Right lobe of liver (tissue), 6 donors: ENCODE measurements at regions not wholly inside any gene's neighbourhood (a gene's known extent, or its start where the extent isn't known, plus 50 kb on each side); places are given as distances from the start of the nearest gene placed in this dataset.

Source experiments
- ATAC-seq, 4 donors: fragments of 200-7000 bp; cut with Tn5 transposase; one replicate each; pipeline ENCODE4 v1.9.1; 2020; ENCODE audit warnings: mild to moderate bottlenecking in 4 of 4, moderate library complexity in 4 of 4
- DNase-seq, 3 donors: peaks; one replicate each; pipeline ENCODE4 v3.0.0-alpha.2; 2020
- H3K27ac ChIP-seq, 3 donors: fragments of 200-600 bp; one replicate each; pipeline ENCODE4 v1.8.0; 2022
- H3K27me3 ChIP-seq, 2 donors: fragments of 200-600 bp; one replicate each; pipeline ENCODE4 v1.8.0; 2022
- H3K36me3 ChIP-seq, 4 donors: fragments of 200-600 bp; sonication (generic) in 1 of 4; one replicate each; pipeline versions ENCODE4 v1.5.1 to v1.8.0; 2017 to 2022; ENCODE audit warnings: control low read depth in 1 of 4
- H3K4me1 ChIP-seq, 4 donors: fragments of 200-600 bp; sonication (generic) in 1 of 4; one replicate each; pipeline versions ENCODE4 v1.5.1 to v1.8.0; 2017 to 2022; ENCODE audit warnings: control low read depth in 1 of 4
- H3K4me3 ChIP-seq, 3 donors: fragments of 200-600 bp; one replicate each; pipeline ENCODE4 v1.8.0; 2022
- H3K9me3 ChIP-seq, 4 donors: fragments of 200-600 bp; sonication (generic) in 1 of 4; one replicate each; pipeline versions ENCODE4 v1.5.1 to v1.8.0; 2017 to 2022; ENCODE audit warnings: control low read depth in 1 of 4
- CTCF ChIP-seq, 4 donors: fragments of 200-600 bp in 3 of 4; fragments of 450-650 bp in 1 of 4; IDR thresholded peaks; one replicate each; pipeline versions ENCODE4 v1.5.1 to v1.8.0; 2016 to 2022; ENCODE audit warnings: antibody characterized with exemption in 4 of 4, mild to moderate bottlenecking in 2 of 4
- POLR2A ChIP-seq: fragments of 450-650 bp; IDR thresholded peaks from one replicate; pipeline ENCODE4 v1.6.1; 2017; ENCODE audit warnings: antibody characterized with exemption, mild to moderate bottlenecking
- WGBS: methylation state at CpG from one replicate; pipeline ENCODE4 v1.1.6; 2018; ENCODE audit warnings: low coverage, low lambda C conversion rate; ENCODE audit not compliant: insufficient coverage; ENCODE audit errors: missing lambda C conversion rate; 5-methylcytosine and 5-hydroxymethylcytosine counted together
- intact Hi-C, 2 donors: fragments of 100-400 bp; cut with DNase I; formaldehyde crosslinking; loops; one replicate each; pipeline versions ENCODE4 v1.11.2 to v1.14.1; 2022
- donor health status: DM: no; HTN: yes; CAD: no.
- donor health status: DM: no; HTN: no; CAD: no.
- donor health status: DM: no; HTN: no; CAD: no.
- donor health status: DM: no; HTN: yes; CAD: no.
- donor health status: DM: no; HTN: yes; CAD: no.

DNA sequence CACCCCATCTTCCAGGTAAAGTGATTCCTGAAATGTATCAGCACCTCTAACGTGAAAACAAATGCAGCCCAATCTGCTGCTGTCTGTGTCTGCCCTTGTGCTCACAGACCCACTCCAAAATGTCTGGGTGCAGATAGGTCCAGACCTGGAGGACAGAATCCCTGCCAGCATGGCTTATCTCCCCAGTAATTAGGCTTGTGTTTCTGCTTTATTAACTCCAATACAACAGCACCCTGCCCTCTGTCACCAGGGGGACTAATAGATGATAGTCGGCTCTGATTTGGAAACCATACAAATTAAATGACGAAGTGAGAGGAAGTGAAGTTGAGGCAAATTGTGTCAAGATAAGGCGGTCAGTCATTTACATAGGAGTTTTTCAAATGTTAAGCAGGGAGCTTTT, 608.3 kb upstream of the SALL1 start:
- no peaks in the 10 kb centered on the region for H3K9me3 ChIP-seq
- intact Hi-C loops = no loop called here
- ATAC-seq (no peak), DNase-seq (no peak)
- no peaks in the 10 kb centered on the region for H3K36me3 ChIP-seq
- TF ChIP-seq POLR2A (no peak), CTCF (IDR thresholded peaks at IDR 0.05) (no peak)
- H3K27me3 ChIP-seq = no peaks in the 10 kb centered on the region
- peaks cover 0 to 5% (median 0%) of the 10 kb centered on the region in 4 donors for H3K4me1 ChIP-seq
- no peak overlapping the region for H3K27ac ChIP-seq
- 40% methylated on average over 4 of the region's 4 CpGs for WGBS
- no peak overlapping the region for H3K4me3 ChIP-seq

- WGBS = 87% methylated on average over 2 of the region's 2 CpGs
- Histone ChIP-seq H3K4me1 (peaks cover 0 to 5% (median 0%) of the 10 kb centered on the region in 4 donors), H3K9me3 (no peaks in the 10 kb centered on the region), H3K27me3 (no peaks in the 10 kb centered on the region), H3K27ac (no peak overlapping the region), H3K36me3 (no peaks in the 10 kb centered on the region), H3K4me3 (no peak overlapping the region)
- intact Hi-C loops = no loop called here
- ATAC-seq = no peak
- no peak for TF ChIP-seq POLR2A
- no peak for TF ChIP-seq CTCF (IDR thresholded peaks at IDR 0.05)
- DNase-seq = no peak
These were observed 606.9 kb upstream of the SALL1 start for GRCh38 chr16:51757921-51758479.

GRCh38 chr16:51757505-51757904, 606.4 kb upstream of the SALL1 start:
- no peak overlapping the region for H3K27ac ChIP-seq
- ATAC-seq = no peak
- no peaks in the 10 kb centered on the region for H3K36me3 ChIP-seq
- DNase-seq = no peak
- no peaks in the 10 kb centered on the region for H3K9me3 ChIP-seq
- peaks cover 0 to 5% (median 0%) of the 10 kb centered on the region in 4 donors for H3K4me1 ChIP-seq
- intact Hi-C loops = no loop called here
- TF ChIP-seq CTCF (IDR thresholded peaks at IDR 0.05) (no peak), POLR2A (no peak)
- WGBS = 85% methylated on average over 6 of the region's 6 CpGs
- no peaks in the 10 kb centered on the region for H3K27me3 ChIP-seq
- H3K4me3 ChIP-seq = no peak overlapping the region

DNA sequence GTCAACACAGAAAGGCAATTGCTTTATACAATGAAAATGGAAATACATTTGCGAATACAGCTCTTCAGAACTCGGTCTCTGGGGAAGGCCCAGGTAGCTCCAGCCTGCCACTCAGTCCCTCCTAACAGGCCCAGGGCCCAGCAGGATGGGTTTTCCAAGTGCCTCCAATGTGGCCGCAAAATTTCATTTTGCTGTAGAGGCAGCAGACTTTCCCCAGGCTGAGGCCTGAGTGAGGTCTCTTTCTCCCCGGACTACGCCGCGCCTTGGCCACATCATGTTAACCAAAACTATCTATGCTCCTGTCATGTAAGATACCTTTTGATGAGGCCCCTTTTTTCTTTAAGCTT, 606.0 kb upstream of the SALL1 start:
- 89% methylated on average over 5 of the region's 7 CpGs for WGBS
- Histone ChIP-seq H3K27ac (no peak overlapping the region), H3K36me3 (no peaks in the 10 kb centered on the region), H3K27me3 (no peaks in the 10 kb centered on the region), H3K9me3 (no peaks in the 10 kb centered on the region), H3K4me1 (peaks cover 0 to 5% (median 0%) of the 10 kb centered on the region in 4 donors), H3K4me3 (no peak overlapping the region)
- intact Hi-C loops = no loop called here
- no peak for ATAC-seq
- no peak for TF ChIP-seq POLR2A
- no peak for TF ChIP-seq CTCF (IDR thresholded peaks at IDR 0.05)
- DNase-seq = no peak
